Esophagus muscularis mucosa (tissue), 4 donors: ENCODE measurements at regions not wholly inside any gene's neighbourhood (a gene's known extent, or its start where the extent isn't known, plus 50 kb on each side); places are given as distances from the start of the nearest gene placed in this dataset.

Source experiments
- DNase-seq: peaks from one replicate; pipeline ENCODE4 v3.0.0-alpha.2; 2017; ENCODE audit errors: extremely low spot score
- H3K27ac ChIP-seq, 4 donors: fragments of 200-600 bp; sonication (generic); replicated peaks in 1 of 4; 1 replicate in 3 of 4; 2 replicates in 1 of 4; pipeline ENCODE4 v1.5.1; 2016 to 2019; ENCODE audit warnings: mild to moderate bottlenecking in 1 of 4
- H3K27me3 ChIP-seq, 4 donors: fragments of 200-600 bp; sonication (generic); one replicate each; pipeline versions ENCODE4 v1.5.1 to v1.6.0; 2016 to 2019
- H3K36me3 ChIP-seq, 4 donors: fragments of 200-600 bp; sonication (generic); one replicate each; pipeline ENCODE4 v1.5.1; 2016 to 2019
- H3K4me1 ChIP-seq, 4 donors: fragments of 200-600 bp; sonication (generic); one replicate each; pipeline ENCODE4 v1.5.1; 2016 to 2019
- H3K4me3 ChIP-seq, 4 donors: fragments of 200-600 bp; sonication (generic); 1 replicate in 2 of 4; 2 replicates in 2 of 4; pipeline ENCODE4 v1.5.1; 2016 to 2019; ENCODE audit warnings: mild to moderate bottlenecking in 4 of 4, moderate library complexity in 1 of 4
- H3K9me3 ChIP-seq, 4 donors: fragments of 200-600 bp; sonication (generic); 1 replicate in 3 of 4; 2 replicates in 1 of 4; pipeline ENCODE4 v1.5.1; 2016 to 2019
- CTCF ChIP-seq, 3 experiments: fragments of 200-600 bp in 2 of 3; fragments of 450-650 bp in 1 of 3; sonication (generic) in 2 of 3; IDR thresholded peaks; one replicate each; pipeline ENCODE4 v1.5.1; 2017 to 2019; ENCODE audit warnings: antibody characterized with exemption in 3 of 3, mild to moderate bottlenecking in 2 of 3, moderate library complexity in 1 of 3
- EP300 ChIP-seq: sonication (generic); formaldehyde crosslinking; IDR thresholded peaks from one replicate; pipeline ENCODE4 v1.6.1; 2017; ENCODE audit warnings: antibody characterized with exemption
- POLR2A ChIP-seq: fragments of 450-650 bp; IDR thresholded peaks from one replicate; pipeline ENCODE4 v1.6.1; 2017; ENCODE audit warnings: antibody characterized with exemption, moderate library complexity, mild to moderate bottlenecking, low read depth
- POLR2AphosphoS5 ChIP-seq, 2 donors: sonication (generic); formaldehyde crosslinking; IDR thresholded peaks; one replicate each; pipeline ENCODE4 v1.6.1; 2017; ENCODE audit warnings: antibody characterized with exemption in 2 of 2
- WGBS: methylation state at CpG from one replicate; pipeline ENCODE4 v1.1.5; 2018; 5-methylcytosine and 5-hydroxymethylcytosine counted together
- intact Hi-C: fragments of 100-400 bp; cut with DNase I; formaldehyde crosslinking; loops from one replicate; pipeline ENCODE4 v1.15.1; 2023

- Histone ChIP-seq H3K27me3 (no peaks in the 10 kb centered on the region), H3K4me1 (no peaks in the 10 kb centered on the region), H3K4me3 (no peak overlapping the region), H3K9me3 (no peaks in the 10 kb centered on the region), H3K27ac (no peak overlapping the region), H3K36me3 (no peaks in the 10 kb centered on the region)
- DNase-seq = no peak
- no peak for TF ChIP-seq POLR2A
- no peak for TF ChIP-seq CTCF (IDR thresholded peaks at IDR 0.05)
- 100% methylated on average over 2 of the region's 2 CpGs for WGBS
- intact Hi-C loops = no loop called here
These were observed 275.6 kb downstream of the AASDHPPT start for GRCh38 chr11:106353031-106353430.

GRCh38 chr11:106369224-106369623 is 291.8 kb downstream of the AASDHPPT start:
- no peaks in the 10 kb centered on the region for H3K36me3 ChIP-seq
- intact Hi-C loops = no loop called here
- no peaks in the 10 kb centered on the region for H3K4me1 ChIP-seq
- no peak overlapping the region for H3K4me3 ChIP-seq
- no peaks in the 10 kb centered on the region for H3K9me3 ChIP-seq
- TF ChIP-seq CTCF (IDR thresholded peaks at IDR 0.05) (no peak), EP300 (no peak), POLR2AphosphoS5 (IDR thresholded peaks at IDR 0.05) (no peak), POLR2A (no peak)
- H3K27ac ChIP-seq = no peak overlapping the region
- WGBS = 40% methylated on average over 2 of the region's 2 CpGs
- H3K27me3 ChIP-seq = no peaks in the 10 kb centered on the region
- DNase-seq = no peak

GRCh38 chr11:106378513-106379179 is 301.2 kb downstream of the AASDHPPT start:
- Histone ChIP-seq H3K27me3 (no peaks in the 10 kb centered on the region), H3K36me3 (no peaks in the 10 kb centered on the region), H3K9me3 (no peaks in the 10 kb centered on the region), H3K4me3 (no peak overlapping the region), H3K27ac (no peak overlapping the region), H3K4me1 (no peaks in the 10 kb centered on the region)
- no peak for TF ChIP-seq POLR2A
- no peak for TF ChIP-seq CTCF (IDR thresholded peaks at IDR 0.05)
- no peak for TF ChIP-seq EP300
- intact Hi-C loops = no loop called here
- 54% methylated on average over 3 of the region's 3 CpGs for WGBS
- no peak for DNase-seq

GRCh38 chr11:106379265-106379664 is 301.8 kb downstream of the AASDHPPT start:
- 90% methylated on average over 2 of the region's 2 CpGs for WGBS

More at GRCh38 chr11:106379265-106379664, 301.8 kb downstream of the AASDHPPT start:
- H3K4me3 ChIP-seq = no peak overlapping the region
- TF ChIP-seq POLR2AphosphoS5 (IDR thresholded peaks at IDR 0.05) (no peak), CTCF (IDR thresholded peaks at IDR 0.05) (no peak), EP300 (no peak), POLR2A (no peak)
- no peaks in the 10 kb centered on the region for H3K4me1 ChIP-seq
- no peaks in the 10 kb centered on the region for H3K27me3 ChIP-seq
- no peak for DNase-seq
- no peaks in the 10 kb centered on the region for H3K36me3 ChIP-seq
- no peaks in the 10 kb centered on the region for H3K9me3 ChIP-seq
- H3K27ac ChIP-seq = no peak overlapping the region
- intact Hi-C loops = no loop called here
